DND-41 (cell line): ENCODE measurements at regions not wholly inside any gene's neighbourhood (a gene's known extent, or its start where the extent isn't known, plus 50 kb on each side); places are given as distances from the start of the nearest gene placed in this dataset.

Source experiments
- ATAC-seq: fragments of 200-7000 bp; cut with Tn5 transposase; 3 replicates; pipeline ENCODE4 v1.9.1; 2021; ENCODE audit warnings: low read depth; ENCODE audit not compliant: insufficient read depth
- DNase-seq: peaks from one replicate; pipeline ENCODE4 v3.0.0-alpha.2; 2020
- H2AFZ ChIP-seq: 2 replicates; pipeline ENCODE4 v1.6.0; 2012; ENCODE audit warnings: low read depth, low read length
- H3K27ac ChIP-seq: 2 replicates; pipeline ENCODE4 v1.5.1; 2012; ENCODE audit warnings: low read length, inconsistent platforms
- H3K27me3 ChIP-seq: fragments of 200-600 bp; sonication (generic); 2 replicates; pipeline ENCODE4 v1.6.0; 2012; ENCODE audit warnings: low read length, mild to moderate bottlenecking, inconsistent platforms; ENCODE audit not compliant: insufficient read depth, poor library complexity
- H3K36me3 ChIP-seq: 2 replicates; pipeline ENCODE4 v1.5.1; 2012; ENCODE audit warnings: low read length, inconsistent platforms; ENCODE audit not compliant: insufficient read depth
- H3K4me1 ChIP-seq: 2 replicates; pipeline ENCODE4 v1.5.1; 2012; ENCODE audit warnings: mild to moderate bottlenecking, low read length; ENCODE audit not compliant: insufficient read depth
- H3K4me2 ChIP-seq: 2 replicates; pipeline ENCODE4 v1.6.0; 2012; ENCODE audit warnings: mild to moderate bottlenecking, moderate library complexity, low read length, inconsistent platforms; ENCODE audit not compliant: insufficient read depth
- H3K4me3 ChIP-seq, 2 experiments: fragments of 200-600 bp in 1 of 2; shearing (Covaris generic) in 1 of 2; 2 replicates each; pipeline ENCODE4 v1.5.1; 2012 to 2016; ENCODE audit warnings: inconsistent platforms in 2 of 2, low read length in 2 of 2, mild to moderate bottlenecking in 2 of 2, low read depth in 1 of 2, moderate library complexity in 1 of 2
- H3K79me2 ChIP-seq: 2 replicates; pipeline ENCODE4 v1.6.0; 2012; ENCODE audit warnings: low read length, inconsistent platforms; ENCODE audit not compliant: insufficient read depth
- H3K9ac ChIP-seq: 2 replicates; pipeline ENCODE4 v1.6.0; 2012; ENCODE audit warnings: low read depth, mild to moderate bottlenecking, inconsistent platforms, low read length, moderate library complexity
- H3K9me3 ChIP-seq: 2 replicates; pipeline ENCODE4 v1.5.1; 2012; ENCODE audit warnings: low read length, moderate library complexity, mild to moderate bottlenecking, inconsistent platforms; ENCODE audit not compliant: insufficient read depth, severe bottlenecking
- H4K20me1 ChIP-seq: 2 replicates; pipeline ENCODE4 v1.6.0; 2012; ENCODE audit warnings: low read length; ENCODE audit not compliant: insufficient read depth
- EZH2 ChIP-seq: IDR thresholded peaks from 3 replicates; pipeline ENCODE4 v1.6.1; 2012; ENCODE audit warnings: borderline replicate concordance, low read depth, mild to moderate bottlenecking, moderate library complexity, low read length, inconsistent platforms; ENCODE audit not compliant: severe bottlenecking
- TF ChIP-seq, protein P1 (sequence below): IDR thresholded peaks from 2 replicates; pipeline ENCODE4 v1.5.1; 2012; ENCODE audit warnings: borderline replicate concordance, low read length, moderate library complexity, mild to moderate bottlenecking; ENCODE audit not compliant: poor library complexity, severe bottlenecking; ENCODE audit errors: extremely low read depth

DNA sequence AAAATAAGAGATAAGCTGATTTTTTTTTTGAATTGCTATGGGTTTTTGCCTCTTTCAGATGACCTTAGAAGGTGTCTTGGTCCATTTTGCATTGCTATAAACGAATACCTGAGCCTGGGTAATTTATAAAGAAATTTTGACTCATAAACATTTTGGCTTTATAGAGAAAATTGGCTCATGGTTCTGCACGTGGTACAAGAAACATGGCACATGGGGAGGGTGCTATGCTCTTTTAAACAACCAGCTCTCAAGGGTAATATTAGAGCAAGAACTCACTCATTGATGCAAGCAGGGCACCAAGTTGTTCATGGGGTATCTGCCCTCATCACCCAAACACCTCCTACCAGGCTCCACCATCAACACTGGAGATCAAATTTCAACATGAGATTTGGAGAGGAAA is 408.8 kb downstream of the NUP35 start:
- Histone ChIP-seq H3K4me2 (no peak overlapping the region), H3K36me3 (no peaks in the 10 kb centered on the region), H3K4me1 (no peaks in the 10 kb centered on the region), H3K4me3 (no peak overlapping the region), H2AFZ (no peak overlapping the region), H4K20me1 (no peaks in the 10 kb centered on the region), H3K27me3 (no peaks in the 10 kb centered on the region), H3K27ac (no peak overlapping the region), H3K79me2 (no peaks in the 10 kb centered on the region), H3K9ac (no peak overlapping the region), H3K9me3 (no peaks in the 10 kb centered on the region)
- TF ChIP-seq, protein P1, sequence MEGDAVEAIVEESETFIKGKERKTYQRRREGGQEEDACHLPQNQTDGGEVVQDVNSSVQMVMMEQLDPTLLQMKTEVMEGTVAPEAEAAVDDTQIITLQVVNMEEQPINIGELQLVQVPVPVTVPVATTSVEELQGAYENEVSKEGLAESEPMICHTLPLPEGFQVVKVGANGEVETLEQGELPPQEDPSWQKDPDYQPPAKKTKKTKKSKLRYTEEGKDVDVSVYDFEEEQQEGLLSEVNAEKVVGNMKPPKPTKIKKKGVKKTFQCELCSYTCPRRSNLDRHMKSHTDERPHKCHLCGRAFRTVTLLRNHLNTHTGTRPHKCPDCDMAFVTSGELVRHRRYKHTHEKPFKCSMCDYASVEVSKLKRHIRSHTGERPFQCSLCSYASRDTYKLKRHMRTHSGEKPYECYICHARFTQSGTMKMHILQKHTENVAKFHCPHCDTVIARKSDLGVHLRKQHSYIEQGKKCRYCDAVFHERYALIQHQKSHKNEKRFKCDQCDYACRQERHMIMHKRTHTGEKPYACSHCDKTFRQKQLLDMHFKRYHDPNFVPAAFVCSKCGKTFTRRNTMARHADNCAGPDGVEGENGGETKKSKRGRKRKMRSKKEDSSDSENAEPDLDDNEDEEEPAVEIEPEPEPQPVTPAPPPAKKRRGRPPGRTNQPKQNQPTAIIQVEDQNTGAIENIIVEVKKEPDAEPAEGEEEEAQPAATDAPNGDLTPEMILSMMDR = no peak
- TF ChIP-seq EZH2 = no peak
- DNase-seq (no peak), ATAC-seq (no peak)

DNA sequence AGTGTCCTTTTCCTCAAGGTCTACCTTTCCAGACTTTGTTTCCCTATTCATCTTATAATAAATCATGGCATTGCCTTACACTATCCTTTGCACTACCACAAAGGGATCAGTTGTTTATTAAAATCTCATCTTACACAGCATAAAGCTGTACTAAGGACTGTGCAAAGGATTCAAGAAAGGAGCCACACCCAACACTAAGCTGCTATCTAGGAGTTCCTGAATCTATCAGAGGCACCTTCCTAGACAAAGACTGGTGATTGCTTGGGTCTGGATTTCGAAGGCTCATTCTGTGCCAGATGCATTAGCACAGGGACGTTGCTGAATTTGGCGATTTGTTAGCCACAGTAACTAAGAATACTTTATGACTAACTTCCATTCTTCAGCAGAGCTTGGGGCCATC is 412.0 kb downstream of the NUP35 start:
- Histone ChIP-seq H4K20me1 (no peaks in the 10 kb centered on the region), H3K36me3 (no peaks in the 10 kb centered on the region), H3K4me2 (no peak overlapping the region), H3K4me1 (no peaks in the 10 kb centered on the region), H3K9ac (no peak overlapping the region), H3K27ac (no peak overlapping the region), H3K79me2 (no peaks in the 10 kb centered on the region), H3K27me3 (no peaks in the 10 kb centered on the region), H3K4me3 (no peak overlapping the region), H3K9me3 (no peaks in the 10 kb centered on the region), H2AFZ (no peak overlapping the region)
- DNase-seq (no peak), ATAC-seq (no peak)
- TF ChIP-seq, protein P1 = no peak
- TF ChIP-seq EZH2 = no peak

DNA sequence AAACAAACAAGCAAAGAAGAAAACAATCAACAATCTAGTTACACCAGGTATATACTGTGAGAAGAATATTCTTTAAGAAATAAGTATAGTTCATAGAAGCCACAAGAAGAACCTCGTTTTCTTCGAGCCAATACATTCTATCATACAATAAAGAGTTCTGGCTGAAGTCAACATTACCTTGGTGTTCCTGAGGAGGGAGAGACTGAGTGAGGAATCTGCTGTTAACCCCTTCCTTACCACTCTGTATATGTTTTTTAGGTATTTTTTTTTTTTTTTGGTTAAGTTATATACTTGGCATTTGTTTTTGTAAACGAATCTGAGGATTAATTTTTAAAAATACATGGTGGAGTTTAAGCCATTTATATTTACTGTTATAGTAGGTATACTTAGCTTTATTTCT is 412.5 kb downstream of the NUP35 start:
- H3K27ac ChIP-seq = no peak overlapping the region
- no peaks in the 10 kb centered on the region for H3K9me3 ChIP-seq
- no peak overlapping the region for H2AFZ ChIP-seq
- H3K4me1 ChIP-seq = no peaks in the 10 kb centered on the region
- H3K79me2 ChIP-seq = no peaks in the 10 kb centered on the region
- no peak for TF ChIP-seq EZH2
- TF ChIP-seq, protein P1 = no peak
- no peaks in the 10 kb centered on the region for H3K36me3 ChIP-seq
- H3K9ac ChIP-seq = no peak overlapping the region
- no peak overlapping the region for H3K4me3 ChIP-seq
- ATAC-seq (no peak), DNase-seq (no peak)
- H3K27me3 ChIP-seq = no peaks in the 10 kb centered on the region
- no peak overlapping the region for H3K4me2 ChIP-seq
- no peaks in the 10 kb centered on the region for H4K20me1 ChIP-seq

DNA sequence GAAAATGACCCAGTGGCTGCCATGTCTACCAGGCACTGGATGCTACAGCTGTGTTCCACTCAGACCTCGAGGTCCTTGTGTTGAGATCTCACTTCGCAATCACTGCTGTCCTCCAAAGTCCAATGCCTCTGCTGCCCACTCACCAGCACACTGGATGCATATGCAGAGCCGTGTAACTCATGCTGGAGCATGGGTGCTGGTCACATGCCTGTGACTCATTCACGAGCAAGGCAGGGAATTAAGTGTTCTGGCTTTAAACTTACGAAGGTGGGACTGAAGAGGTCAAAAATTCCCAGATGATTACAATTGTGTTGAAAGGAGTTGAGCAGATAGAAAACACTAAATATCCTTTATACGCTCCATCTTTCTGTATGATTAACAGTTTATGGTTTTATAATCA is 417.5 kb downstream of the NUP35 start:
- H3K27ac ChIP-seq = no peak overlapping the region
- H2AFZ ChIP-seq = no peak overlapping the region
- no peaks in the 10 kb centered on the region for H3K4me1 ChIP-seq
- no peak overlapping the region for H3K9ac ChIP-seq
- H3K27me3 ChIP-seq = no peaks in the 10 kb centered on the region
- no peaks in the 10 kb centered on the region for H3K79me2 ChIP-seq
- no peak for TF ChIP-seq EZH2
- TF ChIP-seq, protein P1 = no peak
- no peak for ATAC-seq
- no peak overlapping the region for H3K4me3 ChIP-seq
- DNase-seq = no peak
- H3K9me3 ChIP-seq = no peaks in the 10 kb centered on the region
- no peaks in the 10 kb centered on the region for H4K20me1 ChIP-seq
- H3K36me3 ChIP-seq = no peaks in the 10 kb centered on the region
- no peak overlapping the region for H3K4me2 ChIP-seq
